ENCODE measurements at regions not wholly inside any gene's neighbourhood (a gene's known extent, or its start where the extent isn't known, plus 50 kb on each side); places are given as distances from the start of the nearest gene placed in this dataset.
"Not testable (repeated sequence)": the region's sequence is repeated elsewhere in the genome, so short reads cannot be mapped to it uniquely, and the experiment has no call there.

DNA sequence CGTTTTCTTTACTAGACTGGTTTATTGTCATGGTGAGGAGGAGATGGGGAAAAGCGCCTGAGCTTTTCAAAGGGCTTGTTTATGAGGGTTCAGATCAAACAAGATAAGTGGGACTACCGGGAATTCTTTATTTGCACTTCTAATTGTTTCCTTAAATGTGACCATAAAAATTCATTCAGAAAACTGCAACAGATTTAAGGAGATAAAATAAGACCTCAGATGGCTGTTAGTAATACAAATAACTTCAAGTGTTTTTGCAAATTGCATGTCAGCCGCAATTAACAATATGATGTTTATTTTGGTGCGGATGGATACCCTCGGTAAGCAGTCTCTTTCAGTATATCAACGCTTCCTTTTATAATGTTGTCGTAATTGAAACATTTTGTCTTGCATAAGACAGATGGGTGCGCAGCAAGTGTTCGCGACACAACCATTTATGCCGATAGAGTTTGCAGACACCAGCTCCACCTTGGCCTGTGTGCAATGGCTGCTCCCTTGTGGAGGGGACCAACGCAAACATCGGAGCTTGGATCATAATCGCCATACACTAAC is 151.0 kb downstream of the C4orf33 start:
- DNase-seq (ENCODE audit: low read depth) = no peak
- H3K4me3 ChIP-seq (ENCODE audit: low read depth, low read length) = no peak overlapping the region

- H3K4me3 ChIP-seq (ENCODE audit: low read depth, low read length) = no peak overlapping the region
- DNase-seq (ENCODE audit: low read depth) = no peak
These were observed 152.7 kb downstream of the C4orf33 start for GRCh38 chr4:129248621-129249020.

- no peak for DNase-seq (ENCODE audit: low read depth)
- H3K4me3 ChIP-seq (ENCODE audit: low read depth, low read length) = no peak overlapping the region
These were observed 158.2 kb downstream of the C4orf33 start for GRCh38 chr4:129254126-129254525.

DNA sequence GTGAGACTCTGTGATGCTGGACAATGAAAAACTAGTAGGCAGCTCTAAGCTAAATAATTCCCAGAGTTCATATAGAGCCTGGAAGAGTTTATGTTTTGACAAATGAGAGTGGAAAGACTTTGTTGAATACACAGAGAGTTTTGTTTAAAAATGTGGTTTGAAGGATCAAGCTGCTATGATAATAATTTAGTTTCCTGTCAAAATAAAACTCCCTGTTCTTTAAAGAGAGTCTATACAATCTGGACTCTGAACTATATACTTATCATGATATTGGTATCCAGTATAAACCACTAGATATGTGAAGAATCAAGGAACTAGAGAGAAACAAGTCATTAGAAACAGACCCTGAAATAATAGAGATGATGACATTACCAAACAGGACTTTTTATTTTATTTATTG is 158.6 kb downstream of the C4orf33 start:
- DNase-seq (ENCODE audit: low read depth) = no peak
- H3K4me3 ChIP-seq (ENCODE audit: low read depth, low read length) = no peak overlapping the region

DNA sequence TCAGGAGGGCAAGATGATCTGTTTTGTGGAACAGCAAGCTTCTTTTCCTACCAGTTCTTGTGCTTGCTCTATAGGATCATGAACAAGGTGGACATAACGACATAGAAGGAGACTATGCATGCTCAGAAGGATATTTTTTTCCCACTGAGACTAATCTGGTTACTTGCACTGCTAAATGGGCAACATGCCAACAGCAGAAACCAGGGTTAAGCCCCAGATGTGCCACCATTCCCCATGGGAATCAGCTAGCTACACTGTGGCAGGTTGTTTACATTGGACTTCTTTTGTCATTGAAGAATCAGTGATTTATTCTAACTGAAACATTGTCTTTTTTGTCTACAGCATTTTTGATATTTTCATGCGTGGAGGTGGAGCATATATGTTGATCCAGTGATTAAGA is 165.6 kb downstream of the C4orf33 start:
- DNase-seq (ENCODE audit: low read depth) = no peak
- no peak overlapping the region for H3K4me3 ChIP-seq (ENCODE audit: low read depth, low read length)

DNA sequence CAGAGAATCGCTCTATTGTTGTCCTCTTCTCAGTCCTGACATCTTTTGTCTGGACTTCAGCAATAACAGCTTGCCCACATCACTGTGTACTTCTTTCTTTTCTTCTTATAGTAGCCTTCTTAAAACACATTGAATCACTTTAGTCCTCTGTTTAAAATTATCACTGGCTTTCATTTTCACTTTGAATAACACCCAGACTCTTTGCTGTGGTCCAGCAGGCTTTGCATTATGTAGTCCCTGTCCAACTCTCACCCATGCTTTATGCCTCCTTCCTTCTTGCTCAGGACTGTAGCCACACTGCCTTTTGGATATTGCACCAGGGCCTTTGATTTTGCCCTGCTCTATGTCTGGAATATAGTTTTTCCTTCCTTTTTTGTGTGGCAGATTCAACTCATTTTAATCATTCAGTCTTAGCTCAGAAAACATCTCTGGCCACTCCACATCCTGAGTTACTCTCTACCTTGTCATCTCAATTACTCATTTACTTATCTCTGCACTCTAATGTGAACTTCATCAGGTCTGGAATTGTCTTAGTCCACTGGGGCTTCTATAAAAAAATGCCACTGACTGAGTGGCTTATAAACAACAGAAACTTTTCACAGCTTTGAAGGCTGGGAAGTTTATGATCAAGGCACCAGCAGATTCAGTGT is 168.2 kb downstream of the C4orf33 start:
- H3K4me3 ChIP-seq (ENCODE audit: low read depth, low read length) = no peak overlapping the region
- DNase-seq (ENCODE audit: low read depth) = no peak

- no peak for DNase-seq (ENCODE audit: low read depth)
- H3K4me3 ChIP-seq (ENCODE audit: low read depth, low read length) = no peak overlapping the region
These were observed 182.9 kb downstream of the C4orf33 start for GRCh38 chr4:129278868-129279267.

- no peak for DNase-seq (ENCODE audit: low read depth)
- H3K4me3 ChIP-seq (ENCODE audit: low read depth, low read length) = no peak overlapping the region
These were observed 186.3 kb downstream of the C4orf33 start for GRCh38 chr4:129282293-129282692.

DNA sequence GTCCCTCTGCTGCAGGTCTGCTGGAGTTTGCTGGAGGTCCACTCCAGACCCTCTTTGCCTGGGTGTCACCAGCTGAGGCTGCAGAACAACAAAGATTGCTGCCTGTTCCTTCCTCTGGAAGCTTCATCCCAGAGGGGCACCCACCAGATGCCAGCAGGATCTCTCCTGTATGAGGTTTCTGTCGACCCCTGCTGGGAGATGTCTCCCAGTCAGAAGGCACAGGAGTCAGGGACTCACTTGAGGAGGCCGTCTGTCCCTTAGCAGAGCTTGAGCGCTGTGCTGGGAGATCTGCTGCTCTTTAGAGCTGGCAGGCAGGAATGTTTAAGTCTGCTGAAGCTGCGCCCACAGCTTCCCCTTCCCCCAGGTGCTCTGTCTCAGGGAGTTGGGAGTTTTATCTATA is 196.2 kb downstream of the C4orf33 start:
- not testable (repeated sequence) for H3K4me3 ChIP-seq (ENCODE audit: low read depth, low read length); DNase-seq (ENCODE audit: low read depth)

GRCh38 chr4:129314781-129315180 is 218.8 kb downstream of the C4orf33 start:
- H3K4me3 ChIP-seq (ENCODE audit: low read depth, low read length) = no peak overlapping the region
- DNase-seq (ENCODE audit: low read depth) = no peak

DNA sequence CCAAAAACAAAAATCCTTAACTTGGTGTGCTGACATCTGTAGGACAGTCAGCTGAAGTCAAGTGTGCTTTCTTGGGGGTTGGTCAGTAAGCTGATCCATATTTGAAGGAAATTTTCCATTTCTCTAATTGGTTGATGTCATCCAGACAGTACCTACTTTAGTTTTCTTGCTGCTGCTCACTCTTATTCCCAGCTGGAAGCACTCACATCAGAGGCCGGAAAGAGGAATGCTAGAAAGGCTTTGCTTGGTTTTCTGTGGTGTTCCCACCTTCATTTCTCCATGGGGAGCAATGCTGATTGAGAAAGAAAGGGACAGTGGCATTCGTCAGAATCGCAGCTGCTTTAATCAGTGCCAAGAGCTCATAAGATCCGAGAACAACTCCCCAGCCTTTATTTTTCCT is 227.0 kb downstream of the C4orf33 start:
- no peak overlapping the region for H3K4me3 ChIP-seq (ENCODE audit: low read depth, low read length)
- no peak for DNase-seq (ENCODE audit: low read depth)

GRCh38 chr4:129323658-129324057 is 227.7 kb downstream of the C4orf33 start:
- H3K4me3 ChIP-seq (ENCODE audit: low read depth, low read length) = no peak overlapping the region
- no peak for DNase-seq (ENCODE audit: low read depth)

GRCh38 chr4:129326571-129327460 is 230.9 kb downstream of the C4orf33 start:
- H3K4me3 ChIP-seq (ENCODE audit: low read depth, low read length) = no peak overlapping the region
- no peak for DNase-seq (ENCODE audit: low read depth)

GRCh38 chr4:129327637-129328036 is 231.7 kb downstream of the C4orf33 start:
- no peak overlapping the region for H3K4me3 ChIP-seq (ENCODE audit: low read depth, low read length)
- no peak for DNase-seq (ENCODE audit: low read depth)

DNA sequence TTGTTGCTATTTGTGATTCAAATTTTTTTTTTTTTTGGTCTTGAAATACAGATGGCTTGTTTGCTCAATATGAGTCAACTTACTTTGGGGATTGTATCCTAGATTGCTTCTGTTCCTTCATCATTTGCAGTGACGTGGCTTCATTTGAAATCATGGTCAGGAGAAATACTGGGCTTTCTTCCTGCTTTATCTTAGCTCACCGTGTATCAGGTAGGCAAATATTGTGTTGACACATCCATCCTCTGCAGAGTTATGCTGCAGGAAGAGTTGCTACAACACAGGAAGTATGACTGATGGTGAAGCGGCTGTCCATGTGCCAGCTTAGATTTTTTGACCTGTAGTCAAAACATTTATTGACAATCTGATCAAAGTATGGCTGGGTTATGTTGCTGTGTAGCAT is 232.2 kb downstream of the C4orf33 start:
- no peak for DNase-seq (ENCODE audit: low read depth)
- no peak overlapping the region for H3K4me3 ChIP-seq (ENCODE audit: low read depth, low read length)

DNA sequence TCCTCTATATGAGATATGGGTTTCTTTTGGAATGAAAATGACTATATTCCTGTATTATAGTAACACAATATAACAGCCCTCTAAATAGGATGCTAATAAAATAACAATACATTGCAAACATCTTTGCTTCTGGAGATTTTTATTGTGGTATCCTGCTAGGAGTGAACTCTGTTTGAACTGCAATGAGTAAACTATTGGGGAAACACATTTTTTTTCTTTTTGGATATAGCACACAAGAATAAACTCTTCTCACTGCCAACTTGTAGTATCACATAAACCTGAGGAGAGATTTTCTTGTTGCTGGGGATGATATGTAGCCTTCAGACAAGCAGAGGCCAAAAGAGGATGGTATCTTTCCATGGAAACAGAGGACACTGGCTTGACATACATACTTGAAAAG is 238.2 kb downstream of the C4orf33 start:
- DNase-seq (ENCODE audit: low read depth) = no peak
- H3K4me3 ChIP-seq (ENCODE audit: low read depth, low read length) = no peak overlapping the region

DNA sequence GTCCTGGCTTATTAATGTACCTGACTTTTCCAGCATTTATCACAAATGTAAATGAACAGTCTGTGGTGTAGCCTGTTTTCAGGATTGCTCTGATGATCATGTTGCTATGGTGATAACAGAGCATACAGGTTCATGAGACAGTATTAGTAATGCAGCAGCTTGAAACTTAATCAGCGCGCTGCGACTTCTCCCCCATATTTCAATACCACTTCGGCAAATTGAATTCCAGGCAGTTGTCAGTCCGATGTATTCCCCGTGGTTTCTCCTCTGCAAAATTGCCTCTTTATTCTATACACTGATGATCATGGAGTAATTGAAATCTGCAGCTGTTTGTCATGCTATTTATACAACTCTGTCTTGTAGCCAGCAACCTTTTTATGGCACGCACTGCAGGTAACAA is 239.3 kb downstream of the C4orf33 start:
- no peak for DNase-seq (ENCODE audit: low read depth)
- no peak overlapping the region for H3K4me3 ChIP-seq (ENCODE audit: low read depth, low read length)

DNA sequence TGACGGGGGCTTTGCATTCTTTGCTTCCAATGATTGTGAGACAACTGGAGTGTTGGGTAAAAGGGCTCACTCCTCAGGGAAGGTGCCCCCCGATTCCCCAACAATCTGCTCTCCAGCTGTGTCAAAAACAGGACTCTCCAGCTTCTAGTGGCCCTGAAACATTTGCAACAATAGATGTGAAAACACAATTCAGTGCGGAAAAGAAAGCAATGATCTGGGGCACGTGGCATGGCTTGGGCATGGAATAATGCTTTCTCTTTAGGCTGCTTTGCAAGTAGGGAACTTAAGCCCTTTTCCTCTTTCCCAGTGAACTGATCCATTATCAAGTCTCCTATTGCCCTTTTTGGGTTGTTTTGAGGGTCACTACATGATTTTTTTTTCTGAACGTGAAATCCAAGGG is 239.9 kb downstream of the C4orf33 start:
- DNase-seq (ENCODE audit: low read depth) = no peak

DNA sequence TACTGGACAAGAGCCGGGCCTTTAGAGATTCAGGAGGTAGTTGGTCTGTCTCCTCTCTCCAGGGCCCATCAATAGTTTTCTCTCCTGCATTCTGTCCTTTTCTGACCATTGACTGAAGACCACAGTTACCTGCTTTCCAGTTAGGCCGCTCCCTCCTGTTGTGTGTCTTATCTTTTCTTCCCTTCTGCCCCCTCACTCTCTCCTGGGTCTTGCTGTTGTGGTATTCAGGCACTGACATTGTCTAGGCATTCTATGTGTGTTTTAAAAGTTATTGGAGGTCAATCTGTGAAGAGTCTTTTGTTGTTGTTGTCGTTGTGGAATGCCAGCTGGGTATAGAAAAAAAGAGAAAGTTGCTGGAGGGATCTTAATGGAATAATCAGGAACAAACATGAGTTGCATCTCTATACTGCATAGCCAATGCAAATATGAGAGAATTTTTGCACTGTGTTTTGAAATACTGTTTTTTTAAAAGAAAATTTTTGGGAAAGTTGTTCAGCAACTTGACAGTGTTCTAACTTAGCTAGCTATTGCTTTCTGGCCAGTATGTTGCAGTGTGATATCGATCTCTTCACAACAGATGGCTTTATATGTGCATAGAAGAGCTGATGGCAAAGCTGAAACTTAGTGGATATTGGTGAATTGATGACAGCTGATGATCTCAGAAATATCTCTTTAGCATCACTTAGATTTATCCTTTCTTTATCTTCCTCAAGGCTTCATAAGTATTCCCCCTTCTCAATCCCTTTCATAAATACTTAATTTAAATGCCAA is 240.7 kb downstream of the C4orf33 start:
- no peak for DNase-seq (ENCODE audit: low read depth)
- H3K4me3 ChIP-seq (ENCODE audit: low read depth, low read length) = no peak overlapping the region

More for the DNA sequence above, 239.9 kb downstream of the C4orf33 start:
- H3K4me3 ChIP-seq (ENCODE audit: low read depth, low read length) = no peak overlapping the region

GRCh38 chr4:129337228-129337620 is 241.3 kb downstream of the C4orf33 start:
- H3K4me3 ChIP-seq (ENCODE audit: low read depth, low read length) = no peak overlapping the region
- no peak for DNase-seq (ENCODE audit: low read depth)

All from skeletal muscle cell (primary cell).